ENCODE measurements at regions not wholly inside any gene's neighbourhood (a gene's known extent, or its start where the extent isn't known, plus 50 kb on each side); places are given as distances from the start of the nearest gene placed in this dataset.

- Histone ChIP-seq H3K9ac (ENCODE audit: low read length) (no peak overlapping the region), H3K9me2 (ENCODE audit: insufficient read depth) (no peaks in the 10 kb centered on the region), H3K4me3 (replicated peaks in 1 of 2; ENCODE audit: low read depth in 1 of 2, low read length in 2 of 2) (no peak overlapping the region), H3K36me3 (ENCODE audit: control insufficient read depth in 1 of 2, insufficient read depth in 2 of 2, low read length in 2 of 2) (no peaks in the 10 kb centered on the region), H3K79me2 (ENCODE audit: insufficient read depth, low read length) (no peaks in the 10 kb centered on the region), H3K27ac (ENCODE audit: low read depth, low read length) (no peak overlapping the region), H2AFZ (ENCODE audit: low read depth, low read length, poor library complexity, severe bottlenecking) (no peak overlapping the region), H3K27me3 (ENCODE audit: insufficient read depth, low read length) (peaks cover 5% of the 10 kb centered on the region; the same call in 1 of the 2 replicates), H3K9me3 (ENCODE audit: control insufficient read depth in 1 of 2, insufficient read depth in 1 of 2, low read depth in 1 of 2, low read length in 2 of 2) (no peaks in the 10 kb centered on the region), H3K4me1 (ENCODE audit: control insufficient read depth in 1 of 2, insufficient read depth in 2 of 2, low read length in 2 of 2) (peaks cover 16 to 30% of the 10 kb centered on the region in 2 experiments), H3K4me2 (ENCODE audit: low read length) (no peak overlapping the region), H4K20me1 (ENCODE audit: insufficient read depth) (no peaks in the 10 kb centered on the region)
- RAD21 ChIA-PET (ENCODE audit: low non-redundant PET in 1 of 2, low total read pairs in 2 of 2, uncharacterized antibody in 2 of 2, unreplicated experiment in 2 of 2) = no interaction called here
- intact Hi-C loops (cut with micrococcal nuclease) = no loop called here
- DNase-seq (ENCODE audit: low read depth, low spot score) (no peak), ATAC-seq (no peak)
- TF ChIP-seq POLR2A (IDR thresholded peaks at IDR 0.05; ENCODE audit: borderline replicate concordance, extremely low read depth, insufficient read depth, insufficient read length) = no peak
- TF ChIP-seq ELF1 (IDR thresholded peaks at IDR 0.05; ENCODE audit: borderline replicate concordance, low read depth) = no peak
- no peak for TF ChIP-seq REST (IDR thresholded peaks at IDR 0.05; ENCODE audit: low read depth)
- no peak for TF ChIP-seq POLR2AphosphoS5 (IDR thresholded peaks at IDR 0.05; ENCODE audit: low read depth, low read length)
- no peak for TF ChIP-seq RAD21 (IDR thresholded peaks at IDR 0.05; ENCODE audit: low read depth)
- TF ChIP-seq YY1 (IDR thresholded peaks at IDR 0.05; ENCODE audit: extremely low read depth, insufficient replicate concordance, low read depth, low read length) = no peak
- no peak for TF ChIP-seq ZNF274 (IDR thresholded peaks at IDR 0.05; ENCODE audit: low read depth, low read length)
- TF ChIP-seq SRF (IDR thresholded peaks at IDR 0.05; ENCODE audit: low read depth) = no peak
- no peak for TF ChIP-seq SIN3A (IDR thresholded peaks at IDR 0.05; ENCODE audit: low read depth)
- no peak for TF ChIP-seq FOSL1 (IDR thresholded peaks at IDR 0.05; ENCODE audit: low read depth)
- no peak for TF ChIP-seq TCF7L2 (IDR thresholded peaks at IDR 0.05; ENCODE audit: borderline replicate concordance, extremely low read depth, insufficient read depth, insufficient read length)
- no peak for TF ChIP-seq EZH2 (IDR thresholded peaks at IDR 0.05)
- no peak for TF ChIP-seq EZH2phosphoT487 (IDR thresholded peaks at IDR 0.05; ENCODE audit: borderline replicate concordance)
- TF ChIP-seq ATF3 (IDR thresholded peaks at IDR 0.05) = no peak
- no peak for TF ChIP-seq MAX (IDR thresholded peaks at IDR 0.05)
- POLR2A ChIA-PET = no interaction called here
- no TSS peak for BruUV-seq (replicated peaks)
- CTCF ChIA-PET = interaction anchor here (1.2 kb wide), 1 partner anchor 22 kb away, joined by 3 read pairs; no protein-coding TSS in a partner anchor
Observed at GRCh38 chr18:11497585-11497984, 111.8 kb upstream of the SLC35G4 start.

All from HCT116 (cell line).